Fibroblast of the aortic adventitia (primary cell): ENCODE measurements at regions not wholly inside any gene's neighbourhood (a gene's known extent, or its start where the extent isn't known, plus 50 kb on each side); places are given as distances from the start of the nearest gene placed in this dataset. TPM values are rescaled to one million over a fixed set of nuclear protein-coding genes. Genes with fewer than 3 reads are reported as not detected.

Experiments
- DNase-seq: peaks from one replicate; pipeline ENCODE4 v3.0.0-alpha.2; 2010; ENCODE audit warnings: low read depth
- H3K4me3 ChIP-seq: 2 replicates; pipeline ENCODE4 v1.5.1; 2011; ENCODE audit warnings: low read depth, mild to moderate bottlenecking, control low read depth, low read length, moderate library complexity
- small RNA-seq: library from RNA; depleted of rRNA; stranded (forward); fragments of <200 nt; gene quantifications from one replicate; pipeline ENCODE3, GENCODE V24; 2012
- TF ChIP-seq, protein P1 (sequence below): IDR thresholded peaks from 2 replicates; pipeline ENCODE4 v1.5.1; 2011; ENCODE audit warnings: mild to moderate bottlenecking, low read length, control low read depth, inconsistent platforms; ENCODE audit not compliant: insufficient read depth

DNA sequence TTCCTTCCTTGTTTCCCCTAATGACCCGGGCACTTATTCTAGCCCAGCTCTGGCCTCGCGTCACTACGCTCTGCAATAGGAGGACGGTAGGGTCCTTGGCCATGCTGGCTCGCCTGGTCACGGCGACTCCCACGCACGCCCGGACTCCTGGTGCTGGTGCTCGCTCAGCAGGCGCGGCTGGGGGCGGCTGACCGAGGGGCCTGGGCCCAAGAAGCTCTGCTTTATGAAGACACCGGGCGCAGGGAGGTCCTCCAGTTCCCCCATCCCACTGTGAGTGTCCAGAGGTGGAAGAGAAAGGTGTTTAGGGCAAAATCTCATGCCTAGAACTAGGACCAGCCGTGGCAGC is 54.2 kb upstream of the ZNF32 start:
- H3K4me3 ChIP-seq: no peak overlapping the region
- DNase-seq: no peak
- TF ChIP-seq, protein P1, sequence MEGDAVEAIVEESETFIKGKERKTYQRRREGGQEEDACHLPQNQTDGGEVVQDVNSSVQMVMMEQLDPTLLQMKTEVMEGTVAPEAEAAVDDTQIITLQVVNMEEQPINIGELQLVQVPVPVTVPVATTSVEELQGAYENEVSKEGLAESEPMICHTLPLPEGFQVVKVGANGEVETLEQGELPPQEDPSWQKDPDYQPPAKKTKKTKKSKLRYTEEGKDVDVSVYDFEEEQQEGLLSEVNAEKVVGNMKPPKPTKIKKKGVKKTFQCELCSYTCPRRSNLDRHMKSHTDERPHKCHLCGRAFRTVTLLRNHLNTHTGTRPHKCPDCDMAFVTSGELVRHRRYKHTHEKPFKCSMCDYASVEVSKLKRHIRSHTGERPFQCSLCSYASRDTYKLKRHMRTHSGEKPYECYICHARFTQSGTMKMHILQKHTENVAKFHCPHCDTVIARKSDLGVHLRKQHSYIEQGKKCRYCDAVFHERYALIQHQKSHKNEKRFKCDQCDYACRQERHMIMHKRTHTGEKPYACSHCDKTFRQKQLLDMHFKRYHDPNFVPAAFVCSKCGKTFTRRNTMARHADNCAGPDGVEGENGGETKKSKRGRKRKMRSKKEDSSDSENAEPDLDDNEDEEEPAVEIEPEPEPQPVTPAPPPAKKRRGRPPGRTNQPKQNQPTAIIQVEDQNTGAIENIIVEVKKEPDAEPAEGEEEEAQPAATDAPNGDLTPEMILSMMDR: no peak

DNA sequence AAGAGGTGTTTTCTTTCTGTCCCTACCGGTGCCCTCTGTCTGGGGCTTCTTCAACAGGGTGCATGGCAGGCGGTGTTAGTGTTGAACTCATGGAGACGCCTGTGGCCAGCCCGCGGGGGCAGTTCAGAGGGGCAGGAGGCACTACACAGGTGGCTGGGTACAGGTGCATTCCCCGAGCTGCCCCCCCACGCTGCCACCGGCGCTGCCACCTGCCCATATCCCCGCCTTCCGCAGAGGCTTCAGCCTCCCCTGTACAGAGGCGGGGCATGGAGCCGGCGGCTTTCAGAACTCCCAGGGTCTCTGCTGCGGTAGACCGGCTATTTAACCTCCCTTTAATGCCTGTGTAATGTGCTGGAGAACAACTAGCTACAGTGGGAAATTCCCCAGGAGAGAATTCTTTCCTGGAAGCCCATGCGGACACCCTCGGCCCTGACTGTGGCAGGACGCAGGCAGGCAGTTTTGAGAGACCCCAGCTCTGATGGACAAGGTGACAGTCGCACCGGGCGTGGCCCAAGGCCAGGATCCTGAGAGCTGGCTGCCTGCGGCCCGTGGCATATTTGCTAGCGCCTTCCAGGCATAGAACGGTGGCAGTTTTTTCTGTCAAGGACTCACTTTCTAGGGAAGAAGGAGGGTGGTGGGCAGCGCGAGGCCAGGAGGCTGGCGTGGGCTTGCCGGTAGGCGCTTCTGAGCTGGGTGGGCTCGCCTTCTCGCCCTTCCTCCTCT is 53.7 kb upstream of the ZNF32 start:
- TF ChIP-seq, protein P1: no peak
- no peak for DNase-seq
- no peak overlapping the region for H3K4me3 ChIP-seq

DNA sequence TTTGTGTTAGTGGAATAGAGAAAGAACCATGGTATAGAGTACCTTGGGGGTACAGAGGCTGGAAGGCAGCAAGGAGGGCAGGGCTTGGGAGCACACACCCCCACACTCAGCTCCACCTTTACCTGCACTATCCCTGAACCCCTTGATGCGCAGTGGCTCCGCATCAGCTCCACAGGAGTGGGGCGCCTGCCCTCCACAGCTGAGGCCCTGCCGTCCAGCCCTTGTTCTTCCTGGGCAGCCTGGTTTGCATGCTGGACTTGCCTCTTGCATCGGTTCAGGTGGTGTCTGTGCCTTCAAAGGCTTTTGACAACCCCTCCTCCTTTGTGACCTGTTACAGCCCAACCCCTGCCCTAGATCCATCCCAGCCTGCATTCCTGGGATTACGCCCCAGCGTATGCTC is 52.6 kb upstream of the ZNF32 start:
- DNase-seq: no peak
- no peak overlapping the region for H3K4me3 ChIP-seq
- TF ChIP-seq, protein P1: no peak

DNA sequence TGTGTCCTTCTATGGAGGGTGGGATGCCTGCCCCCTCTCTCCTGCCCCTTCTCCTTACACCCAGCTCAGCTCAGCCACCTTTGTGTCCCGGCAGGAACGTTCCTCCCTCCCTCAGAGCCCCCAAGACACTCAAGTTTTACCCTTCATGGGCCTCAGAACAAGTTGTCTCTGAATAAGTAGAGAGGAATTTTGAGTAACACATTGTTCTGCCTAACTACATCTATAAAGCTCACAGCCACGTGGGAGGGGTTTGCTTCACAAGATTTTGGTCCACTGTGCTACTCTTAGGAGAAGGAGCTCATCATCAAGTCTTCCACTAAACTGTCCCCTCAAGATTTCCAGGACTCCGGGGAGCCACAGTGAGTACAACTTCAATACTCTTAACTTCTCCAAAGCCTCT is 51.6 kb upstream of the ZNF32 start:
- H3K4me3 ChIP-seq: no peak overlapping the region
- TF ChIP-seq, protein P1: no peak
- DNase-seq: peak; percentile 37

DNA sequence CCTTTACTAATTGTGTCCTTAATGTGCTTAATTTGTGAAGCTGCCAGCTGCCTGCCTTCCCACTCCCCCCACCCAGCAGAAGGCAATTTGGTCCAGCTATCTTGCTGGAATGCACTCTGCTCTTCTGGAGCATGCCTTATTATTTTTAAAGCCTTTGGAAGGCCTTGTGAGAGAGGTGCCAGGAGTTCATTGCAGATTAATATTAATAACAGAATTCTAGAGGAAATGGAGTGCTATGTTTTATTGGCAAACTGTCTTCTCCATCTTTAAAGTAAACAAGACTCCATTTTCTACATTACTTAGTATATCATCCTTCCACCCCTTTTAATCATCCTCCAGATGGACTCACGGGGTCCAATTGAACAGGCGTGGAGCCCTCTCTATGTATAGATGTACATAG is 50.8 kb upstream of the ZNF32 start:
- DNase-seq: no peak
- H3K4me3 ChIP-seq: no peak overlapping the region
- TF ChIP-seq, protein P1: no peak

Small RNAs in the stretch of these regions (small RNA-seq; reads per million reads assigned to genes)
- not detected for gene UQCRHP3
